ENCODE measurements at regions not wholly inside any gene's neighbourhood (a gene's known extent, or its start where the extent isn't known, plus 50 kb on each side); places are given as distances from the start of the nearest gene placed in this dataset.

GRCh38 chr2:217065695-217066405 is 206.0 kb upstream of the TNP1 start:
- H3K4me1 ChIP-seq (ENCODE audit: control insufficient read depth, low read length) = no peaks in the 10 kb centered on the region
- H3K4me2 ChIP-seq (ENCODE audit: low read length) = no peak overlapping the region
- no peaks in the 10 kb centered on the region for H3F3A ChIP-seq (ENCODE audit: control insufficient read depth, insufficient read depth)
- H3K79me2 ChIP-seq (ENCODE audit: control insufficient read depth, low read length) = no peaks in the 10 kb centered on the region
- H3K27ac ChIP-seq (ENCODE audit: low read depth, low read length) = no peak overlapping the region
- H3K9me3 ChIP-seq (ENCODE audit: control insufficient read depth, insufficient read depth, low read length) = peaks cover 10% of the 10 kb centered on the region; the same call in 1 of the 2 replicates
- H3K36me3 ChIP-seq (ENCODE audit: control insufficient read depth, low read length) = no peaks in the 10 kb centered on the region
- TF ChIP-seq CTCF (IDR thresholded peaks at IDR 0.05; ENCODE audit: low read depth, low read length, poor library complexity, severe bottlenecking) (no peak), EZH2phosphoT487 (IDR thresholded peaks at IDR 0.05; ENCODE audit: borderline replicate concordance, low read length) (no peak)
- H3K9me2 ChIP-seq (replicated peaks; ENCODE audit: control insufficient read depth, low read length) = no peaks in the 10 kb centered on the region
- H3K27me3 ChIP-seq (ENCODE audit: control insufficient read depth, low read length) = no peaks in the 10 kb centered on the region; the same call in 1 of the 2 replicates
- H3K4me3 ChIP-seq (ENCODE audit: low read length) = no peak overlapping the region
- no peaks in the 10 kb centered on the region for H4K20me1 ChIP-seq (ENCODE audit: control insufficient read depth, insufficient read depth, low read depth, low read length)

GRCh38 chr2:217065012-217065290 is 205.1 kb upstream of the TNP1 start:
- H3K79me2 ChIP-seq (ENCODE audit: control insufficient read depth, low read length) = no peaks in the 10 kb centered on the region
- H3K4me2 ChIP-seq (ENCODE audit: low read length) = no peak overlapping the region
- no peaks in the 10 kb centered on the region; the same call in 1 of the 2 replicates for H3K27me3 ChIP-seq (ENCODE audit: control insufficient read depth, low read length)
- H3K9me3 ChIP-seq (ENCODE audit: control insufficient read depth, insufficient read depth, low read length) = peaks cover 10% of the 10 kb centered on the region; the same call in 1 of the 2 replicates
- H3K4me3 ChIP-seq (ENCODE audit: low read length) = no peak overlapping the region
- TF ChIP-seq EZH2phosphoT487 (IDR thresholded peaks at IDR 0.05; ENCODE audit: borderline replicate concordance, low read length) (no peak), CTCF (IDR thresholded peaks at IDR 0.05; ENCODE audit: low read depth, low read length, poor library complexity, severe bottlenecking) (no peak)
- H4K20me1 ChIP-seq (ENCODE audit: control insufficient read depth, insufficient read depth, low read depth, low read length) = no peaks in the 10 kb centered on the region
- no peak overlapping the region for H3K27ac ChIP-seq (ENCODE audit: low read depth, low read length)
- no peaks in the 10 kb centered on the region for H3F3A ChIP-seq (ENCODE audit: control insufficient read depth, insufficient read depth)
- H3K4me1 ChIP-seq (ENCODE audit: control insufficient read depth, low read length) = no peaks in the 10 kb centered on the region
- H3K36me3 ChIP-seq (ENCODE audit: control insufficient read depth, low read length) = no peaks in the 10 kb centered on the region
- no peaks in the 10 kb centered on the region for H3K9me2 ChIP-seq (replicated peaks; ENCODE audit: control insufficient read depth, low read length)

- TF ChIP-seq EZH2phosphoT487 (IDR thresholded peaks at IDR 0.05; ENCODE audit: borderline replicate concordance, low read length) (no peak), CTCF (IDR thresholded peaks at IDR 0.05; ENCODE audit: low read depth, low read length, poor library complexity, severe bottlenecking) (no peak)
- H3K79me2 ChIP-seq (ENCODE audit: control insufficient read depth, low read length) = no peaks in the 10 kb centered on the region
- H3K9me3 ChIP-seq (ENCODE audit: control insufficient read depth, insufficient read depth, low read length) = peaks cover 10% of the 10 kb centered on the region; the same call in 1 of the 2 replicates
- H3F3A ChIP-seq (ENCODE audit: control insufficient read depth, insufficient read depth) = no peaks in the 10 kb centered on the region
- H3K27ac ChIP-seq (ENCODE audit: low read depth, low read length) = no peak overlapping the region
- H3K36me3 ChIP-seq (ENCODE audit: control insufficient read depth, low read length) = no peaks in the 10 kb centered on the region
- H3K4me3 ChIP-seq (ENCODE audit: low read length) = no peak overlapping the region
- H3K27me3 ChIP-seq (ENCODE audit: control insufficient read depth, low read length) = no peaks in the 10 kb centered on the region; the same call in 1 of the 2 replicates
- no peaks in the 10 kb centered on the region for H3K4me1 ChIP-seq (ENCODE audit: control insufficient read depth, low read length)
- no peaks in the 10 kb centered on the region for H3K9me2 ChIP-seq (replicated peaks; ENCODE audit: control insufficient read depth, low read length)
- H3K4me2 ChIP-seq (ENCODE audit: low read length) = no peak overlapping the region
- H4K20me1 ChIP-seq (ENCODE audit: control insufficient read depth, insufficient read depth, low read depth, low read length) = no peaks in the 10 kb centered on the region
Observed at GRCh38 chr2:217064234-217065011, 204.6 kb upstream of the TNP1 start.

All from DOHH2 (cell line).